ENCODE measurements at regions not wholly inside any gene's neighbourhood (a gene's known extent, or its start where the extent isn't known, plus 50 kb on each side); places are given as distances from the start of the nearest gene placed in this dataset.
"Not testable (repeated sequence)": the region's sequence is repeated elsewhere in the genome, so short reads cannot be mapped to it uniquely, and the experiment has no call there.

DNA sequence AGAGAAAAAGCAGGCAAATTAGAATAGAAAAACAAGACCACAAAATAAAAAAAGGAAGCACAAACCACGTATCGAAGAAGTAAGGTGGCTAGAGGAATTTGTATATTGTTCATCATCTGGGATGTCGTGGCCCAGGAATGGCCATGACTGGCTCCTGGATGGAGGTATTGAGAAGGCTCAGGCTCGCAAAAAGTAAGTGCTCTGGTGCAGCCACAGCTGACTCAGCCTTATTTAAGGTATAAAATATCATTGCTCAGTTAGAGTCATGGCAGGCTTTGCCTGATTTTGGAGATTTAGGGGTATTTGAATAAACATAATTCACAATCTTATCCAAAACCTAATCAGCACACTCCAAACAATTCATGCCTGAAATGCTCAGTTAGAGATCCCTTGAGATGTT is 78.4 kb upstream of the FANCL start:
- H3K4me3 ChIP-seq (ENCODE audit: low read depth, low read length) = no peak overlapping the region
- TF ChIP-seq, protein P1, sequence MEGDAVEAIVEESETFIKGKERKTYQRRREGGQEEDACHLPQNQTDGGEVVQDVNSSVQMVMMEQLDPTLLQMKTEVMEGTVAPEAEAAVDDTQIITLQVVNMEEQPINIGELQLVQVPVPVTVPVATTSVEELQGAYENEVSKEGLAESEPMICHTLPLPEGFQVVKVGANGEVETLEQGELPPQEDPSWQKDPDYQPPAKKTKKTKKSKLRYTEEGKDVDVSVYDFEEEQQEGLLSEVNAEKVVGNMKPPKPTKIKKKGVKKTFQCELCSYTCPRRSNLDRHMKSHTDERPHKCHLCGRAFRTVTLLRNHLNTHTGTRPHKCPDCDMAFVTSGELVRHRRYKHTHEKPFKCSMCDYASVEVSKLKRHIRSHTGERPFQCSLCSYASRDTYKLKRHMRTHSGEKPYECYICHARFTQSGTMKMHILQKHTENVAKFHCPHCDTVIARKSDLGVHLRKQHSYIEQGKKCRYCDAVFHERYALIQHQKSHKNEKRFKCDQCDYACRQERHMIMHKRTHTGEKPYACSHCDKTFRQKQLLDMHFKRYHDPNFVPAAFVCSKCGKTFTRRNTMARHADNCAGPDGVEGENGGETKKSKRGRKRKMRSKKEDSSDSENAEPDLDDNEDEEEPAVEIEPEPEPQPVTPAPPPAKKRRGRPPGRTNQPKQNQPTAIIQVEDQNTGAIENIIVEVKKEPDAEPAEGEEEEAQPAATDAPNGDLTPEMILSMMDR (IDR thresholded peaks at IDR 0.05; ENCODE audit: low read depth, low read length) = no peak

DNA sequence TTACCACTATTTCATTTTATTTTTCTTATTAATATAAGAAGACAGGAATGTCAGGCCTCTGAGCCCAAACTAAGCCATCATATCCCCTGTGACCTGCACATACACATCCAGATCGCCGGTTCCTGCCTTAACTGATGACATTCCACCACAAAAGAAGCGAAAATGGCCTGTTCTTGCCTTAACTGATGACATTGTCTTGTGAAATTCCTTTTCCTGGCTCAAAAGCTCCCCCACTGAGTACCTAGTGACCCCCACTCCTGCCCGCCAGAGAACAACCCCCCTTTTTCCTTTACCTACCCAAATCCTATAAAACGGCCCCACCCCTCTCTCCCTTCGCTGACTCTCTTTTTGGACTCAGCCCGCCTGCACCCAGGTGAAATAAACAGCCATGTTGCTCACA is 77.8 kb upstream of the FANCL start:
- H3K4me3 ChIP-seq (ENCODE audit: low read depth, low read length) = not testable (repeated sequence)

DNA sequence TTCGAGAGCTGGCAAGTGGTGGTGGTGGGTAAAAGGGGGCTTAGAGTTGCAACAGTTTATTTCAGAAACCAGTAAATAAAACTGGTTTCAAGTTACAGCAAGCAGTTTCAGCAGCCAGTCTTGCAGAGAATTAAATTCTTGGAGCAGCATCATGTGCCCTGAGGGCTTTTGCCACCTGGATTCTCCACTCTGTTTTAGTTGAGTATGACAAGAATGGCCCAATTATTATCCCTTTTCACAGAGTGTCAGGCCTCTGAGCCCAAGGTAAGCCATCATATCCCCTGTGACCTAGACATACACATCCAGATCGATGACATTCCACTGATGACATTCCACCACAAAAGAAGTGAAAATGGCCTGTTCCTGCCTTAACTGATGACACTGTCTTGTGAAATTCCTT is 72.8 kb upstream of the FANCL start:
- no peak overlapping the region for H3K4me3 ChIP-seq (ENCODE audit: low read depth, low read length)
- TF ChIP-seq, protein P1 (IDR thresholded peaks at IDR 0.05; ENCODE audit: low read depth, low read length) = no peak

DNA sequence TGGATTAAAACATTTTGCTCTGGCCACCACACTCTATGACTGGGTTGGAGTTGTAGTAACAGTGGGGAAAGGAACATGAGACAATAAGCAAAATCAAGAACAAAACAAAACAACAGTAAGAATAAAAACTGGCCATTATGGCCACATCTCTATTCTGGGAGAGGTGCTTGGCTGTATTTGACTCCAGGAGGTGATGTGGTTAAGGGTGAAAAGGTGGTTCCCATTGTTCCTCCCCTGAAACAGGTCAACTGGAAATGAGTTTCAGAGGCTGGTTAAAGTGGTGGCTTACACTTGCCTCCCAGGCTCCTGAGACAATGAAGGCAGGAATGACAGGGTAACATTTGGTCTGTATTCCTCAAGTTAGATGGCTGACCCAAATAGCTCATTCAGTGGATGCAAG is 67.3 kb upstream of the FANCL start:
- no peak overlapping the region for H3K4me3 ChIP-seq (ENCODE audit: low read depth, low read length)
- TF ChIP-seq, protein P1 (IDR thresholded peaks at IDR 0.05; ENCODE audit: low read depth, low read length) = no peak

DNA sequence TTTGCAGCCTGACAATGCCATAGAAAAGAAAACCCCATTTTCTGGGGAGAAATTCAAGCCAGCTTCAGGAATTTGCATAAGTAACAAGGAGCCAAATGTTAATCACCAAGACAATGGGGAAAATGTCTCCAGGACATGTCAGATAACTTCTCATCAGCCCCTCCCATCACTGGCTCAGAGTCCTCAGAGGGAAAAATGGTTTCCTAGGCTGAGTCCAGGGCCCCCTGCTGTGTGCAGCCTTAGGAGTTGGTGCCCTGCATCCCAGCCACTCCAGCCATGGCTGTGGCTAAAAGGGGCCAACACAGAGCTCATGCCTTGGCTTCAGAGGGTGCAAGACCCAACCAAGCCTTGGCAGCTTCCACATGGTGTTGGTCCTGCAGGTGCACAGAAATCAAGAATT is 63.7 kb upstream of the FANCL start:
- no peak overlapping the region for H3K4me3 ChIP-seq (ENCODE audit: low read depth, low read length)
- TF ChIP-seq, protein P1 (IDR thresholded peaks at IDR 0.05; ENCODE audit: low read depth, low read length) = no peak

DNA sequence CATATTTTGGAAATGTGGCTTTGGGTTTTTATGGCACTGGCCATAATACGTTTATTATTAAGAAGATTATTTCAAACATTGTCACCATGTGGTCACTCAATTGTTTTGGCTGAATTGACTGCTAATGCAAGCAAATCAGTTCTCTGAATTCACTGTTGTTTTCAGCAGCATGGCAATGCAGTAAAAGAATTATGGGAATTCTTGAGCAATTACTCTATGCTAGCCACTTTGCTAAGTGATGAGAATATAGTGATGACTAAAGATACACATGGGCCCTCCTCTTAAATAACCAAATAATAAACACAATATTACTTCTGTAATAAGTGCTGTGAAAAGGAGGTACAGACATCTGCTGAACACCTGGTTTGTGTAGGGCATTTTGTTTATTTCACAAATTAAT is 58.0 kb upstream of the FANCL start:
- TF ChIP-seq, protein P1 (IDR thresholded peaks at IDR 0.05; ENCODE audit: low read depth, low read length) = no peak
- H3K4me3 ChIP-seq (ENCODE audit: low read depth, low read length) = no peak overlapping the region

DNA sequence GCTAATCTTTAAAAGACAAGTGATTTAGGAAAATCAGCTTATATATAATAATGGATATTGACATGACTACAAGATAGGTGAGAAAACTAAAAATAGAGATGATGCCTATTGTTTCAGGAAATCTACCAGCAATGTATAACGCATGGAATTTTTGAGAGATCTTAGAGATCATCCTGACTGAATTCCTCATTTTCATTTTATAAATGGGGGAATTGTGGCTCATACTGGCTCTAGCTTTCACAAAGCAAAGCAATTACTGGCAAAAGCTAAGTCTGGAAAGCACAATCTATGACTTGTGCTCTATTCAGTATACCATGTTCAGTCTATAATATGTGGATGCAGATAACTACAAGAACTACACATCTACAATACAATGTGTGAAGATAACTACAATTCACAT is 51.9 kb upstream of the FANCL start:
- TF ChIP-seq, protein P1 (IDR thresholded peaks at IDR 0.05; ENCODE audit: low read depth, low read length) = no peak
- no peak overlapping the region for H3K4me3 ChIP-seq (ENCODE audit: low read depth, low read length)

DNA sequence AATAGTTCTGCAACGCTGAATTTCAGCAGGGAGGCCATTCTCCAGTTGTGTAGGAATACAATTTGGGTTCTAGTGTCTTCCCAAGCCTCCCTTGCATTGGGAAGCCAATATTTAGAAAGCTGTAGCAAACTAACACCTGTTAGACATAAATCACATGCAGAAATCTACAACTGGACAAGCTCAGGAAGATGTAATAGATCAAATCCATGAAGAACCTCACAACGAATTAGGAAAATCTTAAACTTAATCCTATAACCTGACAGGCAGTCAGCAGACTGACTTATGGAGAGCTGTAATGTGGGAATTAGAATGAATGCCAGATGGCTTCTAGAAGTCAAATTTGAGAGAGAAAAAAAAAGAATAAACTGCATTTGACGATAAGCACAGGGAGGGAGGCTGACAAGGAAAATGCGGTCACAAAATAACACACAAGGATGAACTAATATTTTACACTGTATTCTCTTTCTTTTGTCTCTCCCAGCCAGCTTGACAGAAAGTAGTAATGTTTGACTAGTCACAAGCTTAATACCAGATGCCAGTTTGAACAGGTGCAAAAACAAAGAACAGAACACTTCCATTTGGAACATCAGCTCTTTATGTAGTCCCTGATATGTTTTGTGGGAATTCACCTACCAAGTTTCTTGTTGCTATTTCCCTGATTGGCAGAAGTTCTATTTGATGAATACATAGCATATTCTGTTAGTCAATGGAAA is 50.8 kb upstream of the FANCL start:
- TF ChIP-seq, protein P1 (IDR thresholded peaks at IDR 0.05; ENCODE audit: low read depth, low read length) = no peak
- no peak overlapping the region for H3K4me3 ChIP-seq (ENCODE audit: low read depth, low read length)

All from WI38 (cell line).